K562 (cell line): ENCODE measurements at regions not wholly inside any gene's neighbourhood (a gene's known extent, or its start where the extent isn't known, plus 50 kb on each side); places are given as distances from the start of the nearest gene placed in this dataset.

ENCODE experiments used
- ATAC-seq: fragments of 200-7000 bp; cut with Tn5 transposase; 3 replicates; pipeline ENCODE4 v1.9.1; 2020; ENCODE audit warnings: moderate library complexity
- BruUV-seq: library from RNA; stranded (reverse); fragments of 400-500 nt; replicated peaks from 2 replicates; lab custom pipeline; 2021; lab: Mats Ljungman, UMichigan
- CTCF ChIA-PET: fragments of 300-600 bp; formaldehyde crosslinking; extraction: SDS; loops from one replicate; lab custom pipeline; 2021; ENCODE audit warnings: low intra/inter-chr PET ratio; lab: Yijun Ruan, JAX
- POLR2A ChIA-PET: fragments of 300-600, 350-650 bp; sonication (Branson Sonifier 250); formaldehyde crosslinking; extraction: SDS; loops from one replicate; lab custom pipeline; 2021; ENCODE audit warnings: antibody characterized with exemption, inconsistent platforms; lab: Yijun Ruan, JAX
- DNase-seq, 4 experiments: peaks; one replicate each; pipeline versions ENCODE4 v3.0.0 to v3.0.0-alpha.2; 2011 to 2018; ENCODE audit warnings: low spot score in 3 of 4, mixed read lengths in 3 of 4; ENCODE audit errors: extremely low read depth in 1 of 4
- FAIRE-seq: peaks from 2 replicates; lab custom pipeline; 2011; peaks lifted over from hg19 to GRCh38; lab: Jason Lieb, UNC
- H2AFZ ChIP-seq: 2 replicates; pipeline ENCODE4 v1.6.0; 2011; ENCODE audit warnings: low read depth, low read length, control low read depth, inconsistent platforms
- H3K27ac ChIP-seq: fragments of 200-600 bp; 3 replicates; pipeline ENCODE4 v1.8.0; 2011; ENCODE audit warnings: low read depth, mild to moderate bottlenecking, control low read depth, inconsistent platforms, low read length, moderate library complexity, mixed read lengths; ENCODE audit errors: extremely low read depth
- H3K27me3 ChIP-seq, 2 experiments: fragments of 300-600 bp in 1 of 2; 2 replicates in 1 of 2; 3 replicates in 1 of 2; pipeline versions ENCODE4 v1.6.0 to v1.8.0; 2011; ENCODE audit warnings: inconsistent platforms in 2 of 2, low read length in 2 of 2, mild to moderate bottlenecking in 1 of 2, mixed read lengths in 1 of 2, moderate library complexity in 1 of 2; ENCODE audit not compliant: control insufficient read depth in 2 of 2, insufficient read depth in 2 of 2
- H3K36me3 ChIP-seq: fragments of 300-600 bp; 3 replicates; pipeline ENCODE4 v1.8.0; 2011; ENCODE audit warnings: mild to moderate bottlenecking, low read length, inconsistent platforms; ENCODE audit not compliant: control insufficient read depth, insufficient read depth
- H3K4me1 ChIP-seq, 2 experiments: fragments of 200-600 bp in 1 of 2; replicated peaks in 1 of 2; 2 replicates in 1 of 2; 3 replicates in 1 of 2; pipeline versions ENCODE4 v1.5.1 to v1.8.0; 2011; ENCODE audit warnings: inconsistent platforms in 2 of 2, low read length in 2 of 2, mild to moderate bottlenecking in 1 of 2, mixed read lengths in 1 of 2, moderate library complexity in 1 of 2; ENCODE audit not compliant: control insufficient read depth in 2 of 2, insufficient read depth in 2 of 2
- H3K4me2 ChIP-seq: 2 replicates; pipeline ENCODE4 v1.6.1; 2011; ENCODE audit warnings: low read length, control low read depth, inconsistent platforms, mixed read lengths; ENCODE audit not compliant: insufficient read depth
- H3K4me3 ChIP-seq: fragments of 200-600 bp; sonication (generic), shearing (Covaris generic); 2 replicates; pipeline ENCODE4 v1.5.1; 2016; ENCODE audit warnings: control low read depth, inconsistent platforms
- H3K79me2 ChIP-seq: fragments of 200-600 bp; 3 replicates; pipeline ENCODE4 v1.8.0; 2011; ENCODE audit warnings: low read length, inconsistent platforms; ENCODE audit not compliant: control insufficient read depth, insufficient read depth
- H3K9ac ChIP-seq, 2 experiments: 2 replicates each; pipeline versions ENCODE4 v1.6.0 to v1.6.1; 2011; ENCODE audit warnings: low read depth in 2 of 2, low read length in 2 of 2, control low read depth in 1 of 2, inconsistent platforms in 1 of 2, mild to moderate bottlenecking in 1 of 2, mixed read lengths in 1 of 2; ENCODE audit not compliant: insufficient read depth in 1 of 2
- H3K9me1 ChIP-seq: one replicate; pipeline ENCODE4 v1.6.0; 2011; ENCODE audit warnings: inconsistent platforms, mild to moderate bottlenecking, low read length, moderate library complexity; ENCODE audit not compliant: control insufficient read depth, insufficient read depth
- H3K9me3 ChIP-seq: replicated peaks from 2 replicates; pipeline ENCODE4 v1.5.1; 2011; ENCODE audit warnings: low read depth, low read length, inconsistent platforms; ENCODE audit not compliant: control insufficient read depth, insufficient read depth
- H4K20me1 ChIP-seq: replicated peaks from 2 replicates; pipeline ENCODE4 v1.6.1; 2011; ENCODE audit warnings: low read length, inconsistent platforms, mixed read lengths; ENCODE audit not compliant: control insufficient read depth, insufficient read depth
- AFF4 ChIP-seq: sonication (generic); formaldehyde crosslinking; IDR thresholded peaks from 2 replicates; pipeline ENCODE4 v1.8.0; 2023; ENCODE audit warnings: mild to moderate bottlenecking, missing genetic modification reagents
- ATF2 ChIP-seq: sonication (generic); formaldehyde crosslinking; IDR thresholded peaks from 2 replicates; pipeline ENCODE4 v1.8.1; 2022; ENCODE audit warnings: missing genetic modification reagents
- MYNN ChIP-seq, 2 experiments: sonication (generic); formaldehyde crosslinking in 1 of 2; IDR thresholded peaks; 2 replicates each; pipeline versions ENCODE4 v1.5.0 to v1.6.1; 2016 to 2020; ENCODE audit warnings: antibody characterized with exemption in 1 of 2, missing genetic modification reagents in 1 of 2
- ZNF133 ChIP-seq: fragments of 250-450 bp; sonication (Bioruptor Pico); IDR thresholded peaks from 2 replicates; pipeline ENCODE4 v1.4.0; 2020; ENCODE audit warnings: mild to moderate bottlenecking
- ZNF398 ChIP-seq: fragments of 250-450 bp; sonication (Bioruptor Pico); IDR thresholded peaks from 2 replicates; pipeline ENCODE4 v1.8.0; 2021; ENCODE audit warnings: moderate library complexity, mild to moderate bottlenecking, inconsistent platforms
- ZNF668 ChIP-seq: fragments of 250-450 bp; sonication (Bioruptor Pico); IDR thresholded peaks from 2 replicates; pipeline ENCODE4 v1.8.0; 2022; ENCODE audit warnings: mild to moderate bottlenecking, inconsistent platforms
- WGBS: fragments of 100-300 bp; shearing (Covaris generic); methylation state at CpG from one replicate; pipeline ENCODE4 v1.1.6; 2016; ENCODE audit warnings: low coverage, mixed read lengths; ENCODE audit not compliant: insufficient coverage; ENCODE audit errors: missing lambda C conversion rate; 5-methylcytosine and 5-hydroxymethylcytosine counted together
- in situ Hi-C: fragments of 300-500 bp; cut with MboI; formaldehyde crosslinking; loops from 4 replicates; pipeline ENCODE4 v1.15.0; 2018; ENCODE audit warnings: inconsistent platforms, mixed read lengths
- intact Hi-C: fragments of 100-400 bp; cut with micrococcal nuclease; formaldehyde crosslinking; loops from 2 replicates; pipeline ENCODE4 v1.14.2; 2022
- TF ChIP-seq, protein P1 (sequence below): fragments of 150-350 bp; conservative IDR thresholded peaks from 2 replicates; pipeline ENCODE4 v1.6.1; 2014; ENCODE audit warnings: low read length
- TF ChIP-seq, protein P2 (sequence below): sonication (generic); formaldehyde crosslinking; IDR thresholded peaks from 2 replicates; pipeline ENCODE4 v1.8.0; 2023; ENCODE audit warnings: mild to moderate bottlenecking, missing genetic modification reagents

GRCh38 chr10:94101894-94102293 is 108.2 kb downstream of the PLCE1 start (continued):
- TF ChIP-seq, protein P1, sequence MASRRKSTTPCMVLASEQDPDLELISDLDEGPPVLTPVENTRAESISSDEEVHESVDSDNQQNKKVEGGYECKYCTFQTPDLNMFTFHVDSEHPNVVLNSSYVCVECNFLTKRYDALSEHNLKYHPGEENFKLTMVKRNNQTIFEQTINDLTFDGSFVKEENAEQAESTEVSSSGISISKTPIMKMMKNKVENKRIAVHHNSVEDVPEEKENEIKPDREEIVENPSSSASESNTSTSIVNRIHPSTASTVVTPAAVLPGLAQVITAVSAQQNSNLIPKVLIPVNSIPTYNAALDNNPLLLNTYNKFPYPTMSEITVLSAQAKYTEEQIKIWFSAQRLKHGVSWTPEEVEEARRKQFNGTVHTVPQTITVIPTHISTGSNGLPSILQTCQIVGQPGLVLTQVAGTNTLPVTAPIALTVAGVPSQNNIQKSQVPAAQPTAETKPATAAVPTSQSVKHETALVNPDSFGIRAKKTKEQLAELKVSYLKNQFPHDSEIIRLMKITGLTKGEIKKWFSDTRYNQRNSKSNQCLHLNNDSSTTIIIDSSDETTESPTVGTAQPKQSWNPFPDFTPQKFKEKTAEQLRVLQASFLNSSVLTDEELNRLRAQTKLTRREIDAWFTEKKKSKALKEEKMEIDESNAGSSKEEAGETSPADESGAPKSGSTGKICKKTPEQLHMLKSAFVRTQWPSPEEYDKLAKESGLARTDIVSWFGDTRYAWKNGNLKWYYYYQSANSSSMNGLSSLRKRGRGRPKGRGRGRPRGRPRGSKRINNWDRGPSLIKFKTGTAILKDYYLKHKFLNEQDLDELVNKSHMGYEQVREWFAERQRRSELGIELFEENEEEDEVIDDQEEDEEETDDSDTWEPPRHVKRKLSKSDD, result no peak
- TF ChIP-seq, protein P2, sequence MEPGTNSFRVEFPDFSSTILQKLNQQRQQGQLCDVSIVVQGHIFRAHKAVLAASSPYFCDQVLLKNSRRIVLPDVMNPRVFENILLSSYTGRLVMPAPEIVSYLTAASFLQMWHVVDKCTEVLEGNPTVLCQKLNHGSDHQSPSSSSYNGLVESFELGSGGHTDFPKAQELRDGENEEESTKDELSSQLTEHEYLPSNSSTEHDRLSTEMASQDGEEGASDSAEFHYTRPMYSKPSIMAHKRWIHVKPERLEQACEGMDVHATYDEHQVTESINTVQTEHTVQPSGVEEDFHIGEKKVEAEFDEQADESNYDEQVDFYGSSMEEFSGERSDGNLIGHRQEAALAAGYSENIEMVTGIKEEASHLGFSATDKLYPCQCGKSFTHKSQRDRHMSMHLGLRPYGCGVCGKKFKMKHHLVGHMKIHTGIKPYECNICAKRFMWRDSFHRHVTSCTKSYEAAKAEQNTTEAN, result no peak
- TF ChIP-seq, all 486 proteins: peak for 0

GRCh38 chr10:94102436-94102835 is 108.7 kb downstream of the PLCE1 start:
- Histone ChIP-seq H3K9ac (no peak overlapping the region), H3K4me1 (no peaks in the 10 kb centered on the region), H2AFZ (no peak overlapping the region), H3K9me1 (no peaks in the 10 kb centered on the region), H3K36me3 (no peaks in the 10 kb centered on the region), H3K27ac (no peak overlapping the region), H3K27me3 (no peaks in the 10 kb centered on the region), H4K20me1 (no peaks in the 10 kb centered on the region), H3K4me2 (no peak overlapping the region), H3K4me3 (no peak overlapping the region), H3K79me2 (no peaks in the 10 kb centered on the region), H3K9me3 (no peaks in the 10 kb centered on the region)
- WGBS, result 2% methylated on average over 5 of the region's 5 CpGs
- POLR2A ChIA-PET, result no interaction called here
- ATAC-seq (no peak), FAIRE-seq (no peak), DNase-seq (no peak)
- no peak for TF ChIP-seq ZNF133
- TF ChIP-seq MYNN (IDR thresholded peaks at IDR 0.05), result no peak
- no peak for TF ChIP-seq MYNN (CRISPR knock-in tag; IDR thresholded peaks at IDR 0.05)
- no peak for TF ChIP-seq AFF4
- TF ChIP-seq ZNF668 (CRISPR knock-in tag), result no peak
- TF ChIP-seq ATF2 (CRISPR knock-in tag), result no peak
- TF ChIP-seq ZNF398 (CRISPR knock-in tag), result no peak
- no TSS peak for BruUV-seq
- CTCF ChIA-PET, result no interaction called here
- in situ Hi-C loops, result no loop called here
- intact Hi-C loops, result no loop called here
